ENCODE measurements at regions not wholly inside any gene's neighbourhood (a gene's known extent, or its start where the extent isn't known, plus 50 kb on each side); places are given as distances from the start of the nearest gene placed in this dataset.
A peak's percentile ranks its signal among the peaks of the same experiment; 100 is the strongest.
"Not testable (repeated sequence)": the region's sequence is repeated elsewhere in the genome, so short reads cannot be mapped to it uniquely, and the experiment has no call there.

DNA sequence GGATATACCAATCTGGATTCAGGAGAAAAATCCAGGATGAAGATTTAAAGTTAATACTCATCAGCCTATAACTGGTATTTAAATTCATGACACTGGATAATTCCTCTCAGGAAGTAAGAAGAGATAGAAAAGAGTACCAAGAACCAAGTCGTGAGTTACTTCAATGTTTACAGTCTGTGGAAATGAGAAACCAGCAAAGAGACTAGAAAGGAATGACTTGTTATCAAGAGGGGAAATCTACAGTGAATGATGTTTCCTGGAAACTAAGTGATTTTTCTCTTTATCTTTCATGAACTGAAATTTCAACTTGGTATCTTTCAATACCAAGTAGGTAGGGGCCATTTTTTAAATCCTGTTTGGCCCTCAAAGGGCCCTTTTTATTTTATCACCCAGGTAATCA is 217.9 kb upstream of the AFF2 start:
- Histone ChIP-seq H3K4me3 (ENCODE audit: insufficient read length, low read depth) (no peak overlapping the region), H3K27me3 (ENCODE audit: insufficient read depth, insufficient read length) (no peaks in the 10 kb centered on the region), H3K9me3 (ENCODE audit: insufficient read depth, low read length) (no peaks in the 10 kb centered on the region), H3K36me3 (ENCODE audit: insufficient read depth, insufficient read length, low read length) (no peaks in the 10 kb centered on the region), H3K4me1 (ENCODE audit: insufficient read depth, insufficient read length) (no peaks in the 10 kb centered on the region), H3K9ac (ENCODE audit: insufficient read length, low read depth) (no peak overlapping the region)
- TF ChIP-seq SUZ12 (IDR thresholded peaks at IDR 0.05; ENCODE audit: extremely low read depth, insufficient read depth, insufficient read length) (no peak), ZNF274 (IDR thresholded peaks at IDR 0.05; ENCODE audit: low read depth, low read length) (no peak), YY1 (IDR thresholded peaks at IDR 0.05; ENCODE audit: insufficient read depth, insufficient read length) (no peak)
- no peak for DNase-seq (ENCODE audit: low read depth, low spot score)

DNA sequence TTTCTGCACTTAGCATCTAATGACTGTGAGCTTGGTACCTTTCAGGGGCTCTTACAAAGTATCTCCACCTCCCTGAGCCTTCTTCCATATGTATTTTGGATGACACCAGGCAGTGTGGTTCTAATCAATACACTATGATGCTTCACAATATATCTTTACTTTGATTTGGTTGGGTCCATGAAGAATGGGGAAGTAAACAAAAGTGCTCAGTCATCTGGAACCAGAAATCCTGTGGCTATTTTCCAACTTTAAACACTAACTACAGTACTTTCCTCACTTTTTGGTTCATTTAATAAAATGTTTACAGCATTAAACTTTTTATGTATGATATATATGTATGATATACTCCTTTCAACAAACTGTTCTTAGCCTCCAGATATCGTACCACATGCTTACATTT is 216.4 kb upstream of the AFF2 start:
- no peaks in the 10 kb centered on the region for H3K4me1 ChIP-seq (ENCODE audit: insufficient read depth, insufficient read length)
- no peak for TF ChIP-seq YY1 (IDR thresholded peaks at IDR 0.05; ENCODE audit: insufficient read depth, insufficient read length)
- TF ChIP-seq ZNF274 (IDR thresholded peaks at IDR 0.05; ENCODE audit: low read depth, low read length), result no peak
- no peak for TF ChIP-seq SUZ12 (IDR thresholded peaks at IDR 0.05; ENCODE audit: extremely low read depth, insufficient read depth, insufficient read length)
- DNase-seq (ENCODE audit: low read depth, low spot score), result no peak
- no peaks in the 10 kb centered on the region; the same call in 1 of the 2 replicates for H3K9me3 ChIP-seq (ENCODE audit: insufficient read depth, low read length)
- H3K9ac ChIP-seq (ENCODE audit: insufficient read length, low read depth), result no peak overlapping the region
- no peaks in the 10 kb centered on the region for H3K36me3 ChIP-seq (ENCODE audit: insufficient read depth, insufficient read length, low read length)
- no peaks in the 10 kb centered on the region for H3K27me3 ChIP-seq (ENCODE audit: insufficient read depth, insufficient read length)
- no peak overlapping the region for H3K4me3 ChIP-seq (ENCODE audit: insufficient read length, low read depth)

DNA sequence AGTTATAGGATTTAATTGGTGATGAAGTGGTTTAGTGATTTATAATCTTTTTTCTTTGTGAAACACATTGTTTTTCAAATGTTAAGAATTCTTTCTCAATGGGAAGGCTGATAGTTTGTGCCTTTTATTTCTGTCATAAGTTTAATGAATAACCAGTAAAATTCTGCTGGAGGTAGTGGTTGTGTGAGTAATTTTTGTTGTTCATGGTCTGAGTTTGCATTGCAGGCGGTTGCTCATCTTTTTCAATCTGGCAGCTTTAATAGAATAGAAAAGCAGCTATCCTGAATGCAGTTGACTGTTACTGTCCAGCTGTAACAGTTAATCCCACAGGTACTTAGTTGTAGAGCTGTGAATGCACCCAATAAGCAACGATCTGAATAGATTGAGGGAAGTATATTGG is 215.6 kb upstream of the AFF2 start:
- no peak overlapping the region for H3K9ac ChIP-seq (ENCODE audit: insufficient read length, low read depth)
- H3K4me3 ChIP-seq (ENCODE audit: insufficient read length, low read depth), result no peak overlapping the region
- no peaks in the 10 kb centered on the region for H3K36me3 ChIP-seq (ENCODE audit: insufficient read depth, insufficient read length, low read length)
- no peak for DNase-seq (ENCODE audit: low read depth, low spot score)
- H3K27me3 ChIP-seq (ENCODE audit: insufficient read depth, insufficient read length), result no peaks in the 10 kb centered on the region
- no peaks in the 10 kb centered on the region for H3K4me1 ChIP-seq (ENCODE audit: insufficient read depth, insufficient read length)
- no peak for TF ChIP-seq ZNF274 (IDR thresholded peaks at IDR 0.05; ENCODE audit: low read depth, low read length)
- TF ChIP-seq YY1 (IDR thresholded peaks at IDR 0.05; ENCODE audit: insufficient read depth, insufficient read length), result no peak
- TF ChIP-seq SUZ12 (IDR thresholded peaks at IDR 0.05; ENCODE audit: extremely low read depth, insufficient read depth, insufficient read length), result no peak
- no peaks in the 10 kb centered on the region; the same call in 1 of the 2 replicates for H3K9me3 ChIP-seq (ENCODE audit: insufficient read depth, low read length)

- Histone ChIP-seq H3K9me3 (ENCODE audit: insufficient read depth, low read length) (no peaks in the 10 kb centered on the region; the same call in 1 of the 2 replicates), H3K4me3 (ENCODE audit: insufficient read length, low read depth) (no peak overlapping the region), H3K9ac (ENCODE audit: insufficient read length, low read depth) (no peak overlapping the region), H3K4me1 (ENCODE audit: insufficient read depth, insufficient read length) (no peaks in the 10 kb centered on the region), H3K27me3 (ENCODE audit: insufficient read depth, insufficient read length) (no peaks in the 10 kb centered on the region), H3K36me3 (ENCODE audit: insufficient read depth, insufficient read length, low read length) (no peaks in the 10 kb centered on the region)
- no peak for DNase-seq (ENCODE audit: low read depth, low spot score)
- TF ChIP-seq SUZ12 (IDR thresholded peaks at IDR 0.05; ENCODE audit: extremely low read depth, insufficient read depth, insufficient read length) (no peak), ZNF274 (IDR thresholded peaks at IDR 0.05; ENCODE audit: low read depth, low read length) (no peak), YY1 (IDR thresholded peaks at IDR 0.05; ENCODE audit: insufficient read depth, insufficient read length) (no peak)
Observed at GRCh38 chrX:148288451-148288850, 212.0 kb upstream of the AFF2 start.

DNA sequence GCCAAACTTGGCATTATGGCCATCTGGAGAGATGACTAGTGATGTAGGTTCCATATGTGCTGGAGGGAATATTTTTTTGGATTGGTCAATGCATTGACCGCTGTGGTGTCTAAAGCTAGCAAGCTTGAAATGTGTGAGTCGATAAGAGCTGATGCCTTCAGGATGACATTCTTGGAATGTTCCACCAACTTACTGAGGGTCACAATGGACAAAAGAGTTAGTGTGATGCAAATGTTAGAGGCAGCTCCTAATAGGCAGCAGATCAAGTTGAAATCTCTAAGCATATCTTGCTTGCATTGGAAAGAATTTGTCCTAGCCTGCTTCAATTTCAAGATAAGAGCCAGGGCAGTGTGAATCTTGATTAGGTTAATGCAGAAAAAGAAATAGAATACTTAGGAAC is 210.4 kb upstream of the AFF2 start:
- no peak overlapping the region for H3K4me3 ChIP-seq (ENCODE audit: insufficient read length, low read depth)
- H3K4me1 ChIP-seq (ENCODE audit: insufficient read depth, insufficient read length), result no peaks in the 10 kb centered on the region
- peak; percentile 25 for DNase-seq (ENCODE audit: low read depth, low spot score)
- no peaks in the 10 kb centered on the region for H3K27me3 ChIP-seq (ENCODE audit: insufficient read depth, insufficient read length)
- H3K9me3 ChIP-seq (ENCODE audit: insufficient read depth, low read length), result no peaks in the 10 kb centered on the region; the same call in 1 of the 2 replicates
- TF ChIP-seq ZNF274 (IDR thresholded peaks at IDR 0.05; ENCODE audit: low read depth, low read length) (no peak), YY1 (IDR thresholded peaks at IDR 0.05; ENCODE audit: insufficient read depth, insufficient read length) (no peak), SUZ12 (IDR thresholded peaks at IDR 0.05; ENCODE audit: extremely low read depth, insufficient read depth, insufficient read length) (no peak)
- no peak overlapping the region for H3K9ac ChIP-seq (ENCODE audit: insufficient read length, low read depth)
- H3K36me3 ChIP-seq (ENCODE audit: insufficient read depth, insufficient read length, low read length), result no peaks in the 10 kb centered on the region

GRCh38 chrX:148290931-148291330 is 209.5 kb upstream of the AFF2 start:
- no peaks in the 10 kb centered on the region for H3K27me3 ChIP-seq (ENCODE audit: insufficient read depth, insufficient read length)
- TF ChIP-seq ZNF274 (IDR thresholded peaks at IDR 0.05; ENCODE audit: low read depth, low read length) (no peak), SUZ12 (IDR thresholded peaks at IDR 0.05; ENCODE audit: extremely low read depth, insufficient read depth, insufficient read length) (no peak), YY1 (IDR thresholded peaks at IDR 0.05; ENCODE audit: insufficient read depth, insufficient read length) (no peak)
- no peak for DNase-seq (ENCODE audit: low read depth, low spot score)
- H3K9me3 ChIP-seq (ENCODE audit: insufficient read depth, low read length), result no peaks in the 10 kb centered on the region; the same call in 1 of the 2 replicates
- H3K36me3 ChIP-seq (ENCODE audit: insufficient read depth, insufficient read length, low read length), result no peaks in the 10 kb centered on the region
- no peak overlapping the region for H3K4me3 ChIP-seq (ENCODE audit: insufficient read length, low read depth)
- no peak overlapping the region for H3K9ac ChIP-seq (ENCODE audit: insufficient read length, low read depth)
- H3K4me1 ChIP-seq (ENCODE audit: insufficient read depth, insufficient read length), result no peaks in the 10 kb centered on the region

GRCh38 chrX:148298737-148299136 is 201.7 kb upstream of the AFF2 start:
- DNase-seq (ENCODE audit: low read depth, low spot score), result no peak
- Histone ChIP-seq H3K27me3 (ENCODE audit: insufficient read depth, insufficient read length) (no peaks in the 10 kb centered on the region), H3K36me3 (ENCODE audit: insufficient read depth, insufficient read length, low read length) (no peaks in the 10 kb centered on the region), H3K4me1 (ENCODE audit: insufficient read depth, insufficient read length) (no peaks in the 10 kb centered on the region), H3K9ac (ENCODE audit: insufficient read length, low read depth) (no peak overlapping the region), H3K9me3 (ENCODE audit: insufficient read depth, low read length) (no peaks in the 10 kb centered on the region), H3K4me3 (ENCODE audit: insufficient read length, low read depth) (no peak overlapping the region)
- no peak for TF ChIP-seq ZNF274 (IDR thresholded peaks at IDR 0.05; ENCODE audit: low read depth, low read length)
- TF ChIP-seq YY1 (IDR thresholded peaks at IDR 0.05; ENCODE audit: insufficient read depth, insufficient read length), result no peak
- no peak for TF ChIP-seq SUZ12 (IDR thresholded peaks at IDR 0.05; ENCODE audit: extremely low read depth, insufficient read depth, insufficient read length)

- not testable (repeated sequence) for H3K4me1 ChIP-seq (ENCODE audit: insufficient read depth, insufficient read length); H3K27me3 ChIP-seq (ENCODE audit: insufficient read depth, insufficient read length); H3K36me3 ChIP-seq (ENCODE audit: insufficient read depth, insufficient read length, low read length); H3K9me3 ChIP-seq (ENCODE audit: insufficient read depth, low read length); DNase-seq (ENCODE audit: low read depth, low spot score); H3K9ac ChIP-seq (ENCODE audit: insufficient read length, low read depth); H3K4me3 ChIP-seq (ENCODE audit: insufficient read length, low read depth)
Observed at GRCh38 chrX:148305214-148305613, 195.2 kb upstream of the AFF2 start.
